SK-N-SH (cell line): ENCODE measurements at regions not wholly inside any gene's neighbourhood (a gene's known extent, or its start where the extent isn't known, plus 50 kb on each side); places are given as distances from the start of the nearest gene placed in this dataset.

Experiments used
- CTCF ChIA-PET: fragments of 300-600, 350-600 bp; formaldehyde crosslinking; extraction: SDS; loops from one replicate; lab custom pipeline; 2021; lab: Yijun Ruan, JAX
- POLR2A ChIA-PET: fragments of 350-600 bp; sonication (Branson Sonifier 250); formaldehyde crosslinking; extraction: SDS; loops from one replicate; lab custom pipeline; 2020; ENCODE audit warnings: antibody characterized with exemption, inconsistent platforms; lab: Yijun Ruan, JAX
- DNase-seq: peaks from one replicate; pipeline ENCODE4 v3.0.0; 2012
- H2AFZ ChIP-seq: fragments of 200-600 bp; sonication (generic); 2 replicates; pipeline ENCODE4 v1.8.1; 2016; ENCODE audit warnings: antibody characterized with exemption, mild to moderate bottlenecking, low read depth
- H3F3A ChIP-seq: fragments of 200-600 bp; sonication (generic); replicated peaks from 2 replicates; pipeline ENCODE3; 2016; ENCODE audit warnings: antibody characterized with exemption, mild to moderate bottlenecking; ENCODE audit not compliant: insufficient read depth
- H3K27ac ChIP-seq, 2 experiments: fragments of 200-500 bp in 1 of 2; fragments of 200-600 bp in 1 of 2; sonication (Bioruptor generic) in 1 of 2; sonication (generic), shearing (Covaris generic) in 1 of 2; 2 replicates each; pipeline versions ENCODE4 v1.5.1 to v1.6.1; 2014 to 2016; ENCODE audit warnings: low read depth in 2 of 2, inconsistent platforms in 1 of 2, low read length in 1 of 2, mild to moderate bottlenecking in 1 of 2, mixed read lengths in 1 of 2
- H3K27me3 ChIP-seq: fragments of 200-600 bp; sonication (generic), shearing (Covaris generic); 2 replicates; pipeline ENCODE4 v1.6.1; 2016; ENCODE audit warnings: mixed run types; ENCODE audit not compliant: insufficient read depth
- H3K36me3 ChIP-seq, 2 experiments: fragments of 200-500 bp in 1 of 2; fragments of 200-600 bp in 1 of 2; sonication (Bioruptor generic) in 1 of 2; sonication (generic) in 1 of 2; replicated peaks in 1 of 2; 2 replicates each; pipeline versions ENCODE3 to v1.5.1; 2014 to 2016; ENCODE audit warnings: low read length in 1 of 2, mild to moderate bottlenecking in 1 of 2; ENCODE audit not compliant: insufficient read depth in 2 of 2, control insufficient read depth in 1 of 2
- H3K4me1 ChIP-seq, 2 experiments: fragments of 200-500 bp in 1 of 2; fragments of 200-600 bp in 1 of 2; sonication (Bioruptor generic) in 1 of 2; sonication (generic), shearing (Covaris generic) in 1 of 2; 2 replicates each; pipeline versions ENCODE4 v1.5.1 to v1.6.1; 2014 to 2016; ENCODE audit warnings: low read depth in 1 of 2, low read length in 1 of 2, mixed run types in 1 of 2; ENCODE audit not compliant: insufficient read depth in 2 of 2, control insufficient read depth in 1 of 2
- H3K4me2 ChIP-seq: fragments of 200-600 bp; sonication (generic), shearing (Covaris generic); 2 replicates; pipeline ENCODE4 v1.6.1; 2017; ENCODE audit warnings: mixed run types
- H3K4me3 ChIP-seq, 2 experiments: fragments of 200-500 bp in 1 of 2; fragments of 200-600 bp in 1 of 2; sonication (Bioruptor generic) in 1 of 2; sonication (generic), shearing (Covaris generic) in 1 of 2; 2 replicates each; pipeline versions ENCODE4 v1.5.1 to v1.8.1; 2014 to 2016; ENCODE audit warnings: low read depth in 2 of 2, inconsistent platforms in 1 of 2, low read length in 1 of 2, mild to moderate bottlenecking in 1 of 2, mixed read lengths in 1 of 2, moderate library complexity in 1 of 2
- H3K79me2 ChIP-seq: fragments of 200-600 bp; sonication (generic); 2 replicates; pipeline ENCODE4 v1.8.1; 2017; ENCODE audit warnings: mild to moderate bottlenecking; ENCODE audit not compliant: insufficient read depth
- H3K9ac ChIP-seq: fragments of 200-600 bp; sonication (generic); 2 replicates; pipeline ENCODE4 v1.6.1; 2017; ENCODE audit warnings: mixed run types
- H3K9me2 ChIP-seq: fragments of 200-600 bp; sonication (generic); 2 replicates; pipeline ENCODE4 v1.6.1; 2017; ENCODE audit warnings: mixed run types
- H3K9me3 ChIP-seq: fragments of 200-600 bp; sonication (generic); 2 replicates; pipeline ENCODE4 v1.6.1; 2017; ENCODE audit warnings: mixed run types, mild to moderate bottlenecking, moderate library complexity
- H4K20me1 ChIP-seq: fragments of 200-600 bp; sonication (generic); 2 replicates; pipeline ENCODE4 v1.6.1; 2017; ENCODE audit warnings: mild to moderate bottlenecking, mixed run types; ENCODE audit not compliant: insufficient read depth
- CTCF ChIP-seq: fragments of 200-600 bp; sonication (generic); IDR thresholded peaks from 2 replicates; pipeline ENCODE4 v1.6.1; 2017; ENCODE audit warnings: antibody characterized with exemption, mild to moderate bottlenecking, moderate library complexity
- GABPA ChIP-seq: IDR thresholded peaks from 2 replicates; pipeline ENCODE4 v1.4.0; 2012; ENCODE audit warnings: low read depth, mild to moderate bottlenecking
- POLR2AphosphoS5 ChIP-seq: IDR thresholded peaks from 2 replicates; pipeline ENCODE4 v1.6.1; 2012; ENCODE audit warnings: low read depth, low read length
- RAD21 ChIP-seq: IDR thresholded peaks from 2 replicates; pipeline ENCODE4 v1.6.1; 2012; ENCODE audit warnings: mild to moderate bottlenecking, low read length
- RCOR1 ChIP-seq: fragments of 150-350 bp; IDR thresholded peaks from 2 replicates; pipeline ENCODE4 v1.6.1; 2017; ENCODE audit warnings: antibody characterized with exemption, low read length
- RXRA ChIP-seq: IDR thresholded peaks from 2 replicates; pipeline ENCODE4 v1.4.0; 2012; ENCODE audit warnings: low read depth, mild to moderate bottlenecking, borderline replicate concordance
- SIN3A ChIP-seq: IDR thresholded peaks from 2 replicates; pipeline ENCODE4 v1.6.1; 2012; ENCODE audit warnings: low read depth, mild to moderate bottlenecking, low read length, moderate library complexity, borderline replicate concordance
- TCF12 ChIP-seq: IDR thresholded peaks from 2 replicates; pipeline ENCODE4 v1.4.0; 2012
- USF2 ChIP-seq: fragments of 150-350 bp; IDR thresholded peaks from 2 replicates; pipeline ENCODE4 v1.6.1; 2017; ENCODE audit warnings: antibody characterized with exemption, low read length, low read depth, borderline replicate concordance
- ZBTB33 ChIP-seq: IDR thresholded peaks from 2 replicates; pipeline ENCODE4 v1.4.0; 2012; ENCODE audit warnings: low read depth, borderline replicate concordance
- WGBS: methylation state at CpG from one replicate; pipeline ENCODE4 v1.1.6; 2017; ENCODE audit warnings: low lambda C conversion rate; 5-methylcytosine and 5-hydroxymethylcytosine counted together
- TF ChIP-seq, protein P1 (sequence below): IDR thresholded peaks from 2 replicates; pipeline ENCODE4; 2012

DNA sequence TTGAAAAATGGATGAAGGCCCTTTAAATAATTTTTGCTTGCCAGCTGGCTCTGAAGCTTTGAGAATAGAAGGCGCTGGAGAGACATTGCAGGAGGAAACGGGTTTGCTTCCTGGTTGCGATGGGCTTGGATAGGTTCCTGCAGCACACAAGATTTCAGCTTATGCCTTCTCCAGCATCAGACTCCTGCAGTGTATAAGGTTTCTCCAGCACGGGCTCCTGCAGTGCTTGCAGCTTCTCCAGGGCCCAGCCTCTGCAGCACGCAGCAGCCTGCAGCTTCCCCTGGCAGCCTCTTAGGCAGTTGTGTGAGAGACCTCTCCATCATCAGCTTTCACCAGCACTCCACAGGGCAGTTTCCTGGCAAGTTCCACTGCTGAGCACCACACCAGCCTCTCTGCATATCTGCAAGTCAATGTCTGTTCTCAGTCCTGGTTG, 78.7 kb upstream of the ZDHHC17 start:
- Histone ChIP-seq H3K36me3 (no peaks in the 10 kb centered on the region), H4K20me1 (no peaks in the 10 kb centered on the region), H3K9me3 (no peaks in the 10 kb centered on the region), H2AFZ (peak overlapping the region; percentile 62), H3F3A (no peaks in the 10 kb centered on the region), H3K27me3 (no peaks in the 10 kb centered on the region), H3K4me2 (no peak overlapping the region), H3K4me1 (peaks cover 9 to 14% of the 10 kb centered on the region in 2 experiments; a peak in 3 of 4 replicates), H3K9me2 (no peaks in the 10 kb centered on the region), H3K79me2 (no peaks in the 10 kb centered on the region), H3K9ac (no peak overlapping the region), H3K27ac (no peak overlapping the region), H3K4me3 (no peak overlapping the region)
- CTCF ChIA-PET: no interaction called here
- TF ChIP-seq GABPA (no peak), SIN3A (no peak), POLR2AphosphoS5 (no peak)
- WGBS: 71% methylated on average over 5 of the region's 5 CpGs
- POLR2A ChIA-PET: no interaction called here
- no peak for DNase-seq

DNA sequence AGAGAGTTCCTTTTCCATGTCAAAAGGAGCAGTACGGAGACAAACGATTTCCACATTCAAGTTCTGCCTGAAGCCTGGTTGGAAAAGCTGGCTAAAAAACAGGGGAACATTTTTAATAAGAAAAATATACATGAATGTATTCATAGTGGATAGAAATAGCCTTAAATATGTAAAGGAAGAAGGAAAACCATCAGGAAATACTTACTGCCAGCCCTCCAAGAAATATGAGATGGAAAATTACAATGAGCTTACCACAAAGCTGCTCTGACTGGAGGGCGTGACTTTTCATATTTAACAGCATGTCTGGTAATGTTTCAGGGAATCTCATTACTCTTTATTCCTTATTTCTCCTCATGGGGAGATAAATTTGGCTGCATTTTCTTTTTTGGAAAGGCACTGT, 75.9 kb upstream of the ZDHHC17 start:
- H3K36me3 ChIP-seq: no peaks in the 10 kb centered on the region
- no peaks in the 10 kb centered on the region for H4K20me1 ChIP-seq
- TF ChIP-seq RXRA (0 out of 2 replicates have a peak, but pooled peaks have one; percentile 23), ZBTB33 (no peak)
- CTCF ChIA-PET: interaction anchor here (0.7 to 1.6 kb wide), 4 partner anchors 10 to 323 kb away, joined by 3 to 6 read pairs (median 4); no protein-coding TSS in a partner anchor
- H3K4me3 ChIP-seq: no peak overlapping the region
- POLR2A ChIA-PET: no interaction called here
- peak overlapping the region; percentile 34; the same call in 1 of the 2 replicates for H3K4me2 ChIP-seq
- H3K27ac ChIP-seq: peak overlapping the region; percentile 35 to 79; a peak in 3 of 4 replicates
- DNase-seq: peak; percentile 10
- no peaks in the 10 kb centered on the region for H3F3A ChIP-seq
- peak overlapping the region; percentile 77 for H2AFZ ChIP-seq
- 73% methylated on average over 3 of the region's 3 CpGs for WGBS
- peaks cover 9 to 18% of the 10 kb centered on the region in 2 experiments; a peak in 3 of 4 replicates for H3K4me1 ChIP-seq
- H3K9me2 ChIP-seq: no peaks in the 10 kb centered on the region
- H3K9me3 ChIP-seq: no peaks in the 10 kb centered on the region
- no peaks in the 10 kb centered on the region for H3K79me2 ChIP-seq
- H3K9ac ChIP-seq: no peak overlapping the region
- no peaks in the 10 kb centered on the region for H3K27me3 ChIP-seq

- Histone ChIP-seq H3K9me2 (no peaks in the 10 kb centered on the region), H3K27ac (peak overlapping the region in 1 of 2 experiments; percentile 79; a peak in 1 of 4 replicates), H3K36me3 (no peaks in the 10 kb centered on the region), H3K79me2 (no peaks in the 10 kb centered on the region), H3K4me2 (no peak overlapping the region; the same call in 1 of the 2 replicates), H2AFZ (0 out of 2 replicates have a peak overlapping the region, but pooled peaks have one; percentile 77), H3K4me3 (no peak overlapping the region), H4K20me1 (no peaks in the 10 kb centered on the region), H3F3A (no peaks in the 10 kb centered on the region), H3K27me3 (no peaks in the 10 kb centered on the region), H3K9ac (no peak overlapping the region), H3K4me1 (peaks cover 9 to 20% of the 10 kb centered on the region in 2 experiments; a peak in 3 of 4 replicates), H3K9me3 (no peaks in the 10 kb centered on the region)
- TF ChIP-seq, protein P1, sequence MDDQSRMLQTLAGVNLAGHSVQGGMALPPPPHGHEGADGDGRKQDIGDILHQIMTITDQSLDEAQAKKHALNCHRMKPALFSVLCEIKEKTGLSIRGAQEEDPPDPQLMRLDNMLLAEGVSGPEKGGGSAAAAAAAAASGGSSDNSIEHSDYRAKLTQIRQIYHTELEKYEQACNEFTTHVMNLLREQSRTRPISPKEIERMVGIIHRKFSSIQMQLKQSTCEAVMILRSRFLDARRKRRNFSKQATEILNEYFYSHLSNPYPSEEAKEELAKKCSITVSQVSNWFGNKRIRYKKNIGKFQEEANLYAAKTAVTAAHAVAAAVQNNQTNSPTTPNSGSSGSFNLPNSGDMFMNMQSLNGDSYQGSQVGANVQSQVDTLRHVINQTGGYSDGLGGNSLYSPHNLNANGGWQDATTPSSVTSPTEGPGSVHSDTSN: no peak
- TF ChIP-seq RCOR1: no peak
- peak; percentile 41 for TF ChIP-seq RAD21
- peak; percentile 54 for TF ChIP-seq CTCF
- no peak for TF ChIP-seq USF2
- no peak for TF ChIP-seq TCF12
- no peak for DNase-seq
- POLR2A ChIA-PET: no interaction called here
- CTCF ChIA-PET: interaction anchor here (1.4 to 1.6 kb wide), 3 partner anchors 40 to 322 kb away, joined by 3 to 6 read pairs (median 4); no protein-coding TSS in a partner anchor
- 98% methylated on average over 2 of the region's 2 CpGs for WGBS
Observed at GRCh38 chr12:76688631-76689030, 75.3 kb upstream of the ZDHHC17 start.
